ENCODE measurements at regions not wholly inside any gene's neighbourhood (a gene's known extent, or its start where the extent isn't known, plus 50 kb on each side); places are given as distances from the start of the nearest gene placed in this dataset.

DNA sequence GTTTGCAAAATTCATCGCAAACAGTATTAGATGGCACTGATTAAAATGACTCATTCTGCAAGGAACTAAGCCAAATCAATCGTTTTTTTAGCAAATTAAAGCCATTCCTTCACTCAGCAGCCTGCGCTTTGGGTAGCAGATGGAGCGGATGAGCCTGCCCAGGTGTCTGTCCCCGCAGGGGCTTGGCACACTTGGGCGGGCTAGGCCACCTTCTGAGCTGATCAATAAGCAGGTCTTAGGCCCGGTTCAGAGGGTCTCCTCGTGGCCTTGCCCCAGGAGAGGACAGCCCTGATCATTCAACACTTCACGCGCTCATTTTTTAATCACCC, 78.0 kb upstream of the FCN1 start:
- Histone ChIP-seq H3K27ac (no peak overlapping the region), H3K36me3 (ENCODE audit: low read depth, missing control alignments) (no peaks in the 10 kb centered on the region), H3K4me3 (no peak overlapping the region), H3K4me1 (no peaks in the 10 kb centered on the region), H3K27me3 (no peaks in the 10 kb centered on the region), H3K9me3 (no peaks in the 10 kb centered on the region)
- TF ChIP-seq, protein P1, sequence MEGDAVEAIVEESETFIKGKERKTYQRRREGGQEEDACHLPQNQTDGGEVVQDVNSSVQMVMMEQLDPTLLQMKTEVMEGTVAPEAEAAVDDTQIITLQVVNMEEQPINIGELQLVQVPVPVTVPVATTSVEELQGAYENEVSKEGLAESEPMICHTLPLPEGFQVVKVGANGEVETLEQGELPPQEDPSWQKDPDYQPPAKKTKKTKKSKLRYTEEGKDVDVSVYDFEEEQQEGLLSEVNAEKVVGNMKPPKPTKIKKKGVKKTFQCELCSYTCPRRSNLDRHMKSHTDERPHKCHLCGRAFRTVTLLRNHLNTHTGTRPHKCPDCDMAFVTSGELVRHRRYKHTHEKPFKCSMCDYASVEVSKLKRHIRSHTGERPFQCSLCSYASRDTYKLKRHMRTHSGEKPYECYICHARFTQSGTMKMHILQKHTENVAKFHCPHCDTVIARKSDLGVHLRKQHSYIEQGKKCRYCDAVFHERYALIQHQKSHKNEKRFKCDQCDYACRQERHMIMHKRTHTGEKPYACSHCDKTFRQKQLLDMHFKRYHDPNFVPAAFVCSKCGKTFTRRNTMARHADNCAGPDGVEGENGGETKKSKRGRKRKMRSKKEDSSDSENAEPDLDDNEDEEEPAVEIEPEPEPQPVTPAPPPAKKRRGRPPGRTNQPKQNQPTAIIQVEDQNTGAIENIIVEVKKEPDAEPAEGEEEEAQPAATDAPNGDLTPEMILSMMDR (IDR thresholded peaks at IDR 0.05): no peak
- TF ChIP-seq POLR2A (IDR thresholded peaks at IDR 0.05): no peak
- WGBS, 2 donors: 87 to 92% methylated on average over 10 of the region's 10 CpGs
- no peak for DNase-seq
- intact Hi-C loops (cut with DNase I; ENCODE audit: low total_unique reads): no loop called here

DNA sequence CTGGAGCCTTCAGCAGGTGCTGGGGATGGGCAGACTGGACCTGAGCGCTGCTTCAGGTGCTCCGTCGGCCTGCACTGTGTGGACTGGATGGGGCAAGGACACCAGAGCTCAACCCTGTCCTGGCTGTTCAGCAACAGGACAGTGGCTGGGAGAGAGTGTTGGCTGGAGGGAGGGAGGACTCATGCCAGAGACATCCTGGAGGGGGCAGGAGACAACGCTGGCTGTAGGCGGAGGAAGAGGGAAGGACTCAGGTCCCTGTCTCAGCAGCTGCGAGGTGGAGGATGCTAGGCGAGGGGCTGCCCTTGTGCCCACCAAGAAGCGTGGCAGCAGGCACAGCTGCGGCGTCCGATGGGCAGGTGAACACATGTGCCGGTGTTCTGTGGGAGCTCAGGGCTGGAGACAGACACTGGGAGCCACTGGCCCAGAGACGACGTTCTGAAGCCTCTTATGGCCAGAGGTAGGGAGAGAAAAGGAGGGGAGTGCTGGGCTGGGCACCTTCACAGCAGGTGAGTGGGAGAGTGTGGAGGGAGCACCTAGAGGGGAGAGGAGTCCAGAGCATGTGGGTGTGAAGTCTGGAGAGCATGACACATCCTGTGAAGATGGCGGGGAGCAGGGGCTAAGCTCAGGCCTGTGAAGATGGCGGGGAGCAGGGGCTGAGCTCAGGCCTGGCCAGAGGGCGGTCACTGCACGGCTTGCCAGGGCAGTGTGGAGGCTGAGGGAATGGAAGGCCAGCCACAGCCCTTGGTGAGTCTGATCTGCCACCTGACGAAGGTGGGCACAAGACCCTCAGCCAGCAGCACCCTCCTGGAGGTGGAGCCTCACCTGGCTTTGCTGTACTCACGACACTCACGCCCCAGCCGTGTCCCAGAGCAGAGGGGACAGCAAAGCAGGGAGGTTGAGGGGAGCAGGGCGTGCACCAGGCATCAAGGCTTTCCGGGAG, 79.1 kb upstream of the FCN1 start:
- intact Hi-C loops (cut with DNase I; ENCODE audit: low total_unique reads): no loop called here
- Histone ChIP-seq H3K9me3 (no peaks in the 10 kb centered on the region), H3K4me1 (no peaks in the 10 kb centered on the region), H3K4me3 (no peak overlapping the region), H3K36me3 (ENCODE audit: low read depth, missing control alignments) (no peaks in the 10 kb centered on the region), H3K27me3 (no peaks in the 10 kb centered on the region), H3K27ac (no peak overlapping the region)
- WGBS, 2 donors: 86 to 89% methylated on average over 24 of the region's 24 CpGs
- no peak for DNase-seq
- TF ChIP-seq, protein P1 (IDR thresholded peaks at IDR 0.05): no peak
- TF ChIP-seq POLR2A (IDR thresholded peaks at IDR 0.05): no peak

DNA sequence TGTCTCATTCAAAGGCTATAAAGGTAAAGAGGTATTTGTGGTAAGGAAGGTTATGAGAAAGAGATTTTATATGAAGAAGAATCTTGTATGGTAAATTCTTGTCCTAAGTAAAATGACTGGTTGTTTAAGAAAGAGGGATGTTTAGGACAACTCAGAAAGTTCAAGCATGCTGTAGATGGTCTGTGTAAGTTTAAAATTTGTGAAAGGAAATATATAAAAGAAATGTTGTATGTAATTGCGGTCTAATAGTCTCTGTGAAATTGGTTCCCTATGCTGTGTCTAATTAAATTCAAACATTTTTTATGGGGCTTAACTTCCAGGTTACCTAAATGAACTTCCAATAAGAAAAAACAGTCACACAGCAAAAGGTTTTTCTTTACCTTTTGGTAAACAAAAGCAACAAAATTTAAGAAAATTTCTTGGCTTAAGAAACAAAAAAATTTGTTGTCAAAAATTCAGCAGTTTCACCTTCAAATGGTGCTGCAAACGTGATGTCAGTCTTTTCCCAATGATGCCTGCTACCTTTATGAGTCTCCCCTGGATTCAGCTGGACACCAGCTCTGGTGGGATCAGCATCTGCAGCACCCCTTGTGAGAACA, 83.0 kb upstream of the FCN1 start:
- 62 to 78% methylated on average over 2 of the region's 2 CpGs for WGBS, 2 donors
- Histone ChIP-seq H3K4me3 (no peak overlapping the region), H3K36me3 (ENCODE audit: low read depth, missing control alignments) (no peaks in the 10 kb centered on the region), H3K4me1 (no peaks in the 10 kb centered on the region), H3K27ac (no peak overlapping the region), H3K9me3 (no peaks in the 10 kb centered on the region), H3K27me3 (no peaks in the 10 kb centered on the region)
- DNase-seq: no peak
- intact Hi-C loops (cut with DNase I; ENCODE audit: low total_unique reads): no loop called here
- TF ChIP-seq POLR2A (IDR thresholded peaks at IDR 0.05): no peak
- TF ChIP-seq, protein P1 (IDR thresholded peaks at IDR 0.05): no peak

DNA sequence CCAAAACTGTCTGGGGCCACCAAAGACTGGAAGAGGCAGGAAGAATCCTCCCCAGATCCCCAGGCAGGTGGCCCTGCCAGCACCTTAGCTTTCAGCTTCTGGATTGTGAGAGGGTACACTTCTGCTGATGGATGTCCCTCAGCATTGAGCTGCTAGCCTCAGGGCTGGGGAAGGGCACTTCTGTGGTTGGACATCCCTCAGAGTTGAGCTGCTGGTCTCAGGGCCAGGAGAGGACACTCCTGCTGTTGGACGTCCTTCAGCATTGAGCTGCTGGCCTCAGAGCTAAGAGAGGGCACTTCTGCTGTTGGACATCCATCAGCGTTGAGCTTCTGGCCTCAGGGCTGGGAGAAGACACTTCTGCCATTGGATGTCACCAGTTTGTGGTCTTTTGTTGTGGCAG, 83.8 kb upstream of the FCN1 start:
- TF ChIP-seq POLR2A (IDR thresholded peaks at IDR 0.05): no peak
- TF ChIP-seq, protein P1 (IDR thresholded peaks at IDR 0.05): no peak
- DNase-seq: no peak
- no peak overlapping the region for H3K27ac ChIP-seq
- H3K36me3 ChIP-seq (ENCODE audit: low read depth, missing control alignments): no peaks in the 10 kb centered on the region
- H3K4me3 ChIP-seq: no peak overlapping the region
- no peaks in the 10 kb centered on the region for H3K27me3 ChIP-seq
- no peaks in the 10 kb centered on the region for H3K4me1 ChIP-seq
- H3K9me3 ChIP-seq: no peaks in the 10 kb centered on the region
- 78 to 83% methylated on average over 1 to 2 of the region's 2 CpGs for WGBS, 2 donors
- intact Hi-C loops (cut with DNase I; ENCODE audit: low total_unique reads): no loop called here

Data from testis (tissue), 2 donors.